GM23338 (cell line): ENCODE measurements at regions not wholly inside any gene's neighbourhood (a gene's known extent, or its start where the extent isn't known, plus 50 kb on each side); places are given as distances from the start of the nearest gene placed in this dataset.

ENCODE experiments used
- ATAC-seq: fragments of 200-7000 bp; cut with Tn5 transposase; 3 replicates; pipeline ENCODE4 v1.9.1; 2020
- DNase-seq: peaks from one replicate; pipeline ENCODE4 v3.0.0-alpha.2; 2015; ENCODE audit warnings: low spot score
- H2AFZ ChIP-seq: fragments of 200-600 bp; sonication (generic); 2 replicates; pipeline ENCODE4 v1.8.0; 2016; ENCODE audit warnings: antibody characterized with exemption, mild to moderate bottlenecking, moderate library complexity
- H3F3A ChIP-seq: fragments of 200-600 bp; sonication (generic); replicated peaks from 2 replicates; pipeline ENCODE4 v1.8.0; 2017; ENCODE audit warnings: antibody characterized with exemption, mixed run types, low read depth
- H3K27ac ChIP-seq: fragments of 200-600 bp; sonication (generic); 2 replicates; pipeline ENCODE4 v1.6.1; 2016; ENCODE audit warnings: low read depth
- H3K27me3 ChIP-seq: fragments of 200-600 bp; sonication (generic); 2 replicates; pipeline ENCODE4 v1.8.0; 2016; ENCODE audit warnings: mild to moderate bottlenecking, mixed run types, moderate library complexity; ENCODE audit not compliant: insufficient read depth
- H3K36me3 ChIP-seq: fragments of 200-600 bp; sonication (generic); 2 replicates; pipeline ENCODE4 v1.8.0; 2016; ENCODE audit warnings: mild to moderate bottlenecking; ENCODE audit not compliant: insufficient read depth
- H3K4me1 ChIP-seq: fragments of 200-600 bp; sonication (generic); 2 replicates; pipeline ENCODE4 v1.8.0; 2016; ENCODE audit warnings: mild to moderate bottlenecking, moderate library complexity; ENCODE audit not compliant: insufficient read depth
- H3K4me2 ChIP-seq: fragments of 200-600 bp; sonication (generic); 2 replicates; pipeline ENCODE4 v1.7.1; 2017; ENCODE audit warnings: mixed run types
- H3K4me3 ChIP-seq: fragments of 200-600 bp; sonication (generic); 2 replicates; pipeline ENCODE4 v1.6.1; 2016; ENCODE audit warnings: mixed run types
- H3K79me2 ChIP-seq: fragments of 200-600 bp; sonication (generic); replicated peaks from 2 replicates; pipeline ENCODE4 v1.8.0; 2017; ENCODE audit warnings: mild to moderate bottlenecking; ENCODE audit not compliant: insufficient read depth
- H3K9me2 ChIP-seq: fragments of 200-600 bp; sonication (generic); 2 replicates; pipeline ENCODE4 v1.8.0; 2017; ENCODE audit not compliant: insufficient read depth
- H4K20me1 ChIP-seq: fragments of 200-600 bp; sonication (generic); replicated peaks from 2 replicates; pipeline ENCODE4 v1.8.0; 2017; ENCODE audit warnings: mild to moderate bottlenecking; ENCODE audit not compliant: insufficient read depth
- H3K27ac Mint-ChIP-seq: 2 replicates; pipeline ENCODE4 v1.8.0; 2020; ENCODE audit warnings: inconsistent platforms, mild to moderate bottlenecking, moderate library complexity, mixed read lengths
- H3K27me3 Mint-ChIP-seq: 3 replicates; pipeline ENCODE4 v1.8.0; 2022; ENCODE audit warnings: low read depth, mild to moderate bottlenecking, moderate library complexity, mixed read lengths, inconsistent platforms; ENCODE audit not compliant: insufficient read depth, poor library complexity
- H3K36me3 Mint-ChIP-seq: 3 replicates; pipeline ENCODE4 v1.8.0; 2021; ENCODE audit warnings: low read depth, mild to moderate bottlenecking, inconsistent platforms, moderate library complexity, mixed read lengths
- H3K4me1 Mint-ChIP-seq: 3 replicates; pipeline ENCODE4 v1.8.0; 2020; ENCODE audit warnings: mild to moderate bottlenecking, inconsistent platforms, mixed read lengths
- H3K4me3 Mint-ChIP-seq: 3 replicates; pipeline ENCODE4 v1.8.0; 2021; ENCODE audit warnings: moderate library complexity, mild to moderate bottlenecking, inconsistent platforms, mixed read lengths
- H3K9me3 Mint-ChIP-seq: 3 replicates; pipeline ENCODE4 v1.8.0; 2020; ENCODE audit warnings: moderate library complexity, mild to moderate bottlenecking, inconsistent platforms, mixed read lengths
- CREB1 ChIP-seq: fragments of 250-450 bp; sonication (Bioruptor Pico); IDR thresholded peaks from 2 replicates; pipeline ENCODE4 v1.5.0; 2020; ENCODE audit warnings: low read depth, mild to moderate bottlenecking, moderate library complexity
- ETS1 ChIP-seq: IDR thresholded peaks from 2 replicates; pipeline ENCODE4 v1.6.1; 2016; ENCODE audit warnings: antibody characterized with exemption
- EZH2 ChIP-seq: fragments of 200-600 bp; sonication (generic); IDR thresholded peaks from one replicate; pipeline ENCODE4 v1.8.0; 2017; ENCODE audit warnings: antibody characterized with exemption, mild to moderate bottlenecking, low read depth; ENCODE audit not compliant: unreplicated experiment
- EZH2phosphoT487 ChIP-seq: fragments of 200-600 bp; sonication (generic); IDR thresholded peaks from one replicate; pipeline ENCODE4 v1.8.1; 2018; ENCODE audit warnings: antibody characterized with exemption; ENCODE audit not compliant: unreplicated experiment
- JUNB ChIP-seq: IDR thresholded peaks from one replicate; pipeline ENCODE4 v1.6.1; 2016; ENCODE audit warnings: antibody characterized with exemption; ENCODE audit not compliant: unreplicated experiment
- NANOG ChIP-seq: IDR thresholded peaks from 2 replicates; pipeline ENCODE4 v1.6.1; 2016; ENCODE audit warnings: antibody characterized with exemption, borderline replicate concordance
- POLR2AphosphoS5 ChIP-seq: IDR thresholded peaks from 2 replicates; pipeline ENCODE4 v1.6.1; 2016; ENCODE audit warnings: antibody characterized with exemption, low read depth
- REST ChIP-seq: IDR thresholded peaks from one replicate; pipeline ENCODE4 v1.6.1; 2018; ENCODE audit warnings: antibody characterized with exemption; ENCODE audit not compliant: unreplicated experiment
- STAT1 ChIP-seq: IDR thresholded peaks from one replicate; pipeline ENCODE4 v1.6.1; 2016; ENCODE audit warnings: antibody characterized with exemption; ENCODE audit not compliant: unreplicated experiment
- ZNF114 ChIP-seq: fragments of 250-450 bp; sonication (Bioruptor Pico); IDR thresholded peaks from 2 replicates; pipeline ENCODE4 v1.5.0; 2020; ENCODE audit warnings: mild to moderate bottlenecking, moderate library complexity
- ZNF331 ChIP-seq: fragments of 250-450 bp; sonication (Bioruptor Pico); IDR thresholded peaks from 2 replicates; pipeline ENCODE4 v1.5.0; 2020; ENCODE audit warnings: low read depth, mild to moderate bottlenecking, moderate library complexity
- ZNF462 ChIP-seq: fragments of 250-450 bp; sonication (Bioruptor Pico); IDR thresholded peaks from 2 replicates; pipeline ENCODE4 v1.5.0; 2020; ENCODE audit warnings: mild to moderate bottlenecking, moderate library complexity
- TF ChIP-seq, protein P1 (sequence below), 2 experiments: fragments of 200-600 bp in 1 of 2; sonication (generic) in 1 of 2; conservative IDR thresholded peaks; 2 replicates each; pipeline versions ENCODE4 v1.5.1 to v1.6.1; 2016 to 2017; ENCODE audit warnings: antibody characterized with exemption in 2 of 2, low read depth in 2 of 2, mild to moderate bottlenecking in 2 of 2, moderate library complexity in 1 of 2

GRCh38 chr2:136222862-136223261 is 104.9 kb upstream of the CXCR4 start:
- no peak for DNase-seq
- Histone ChIP-seq H3K27ac (no peak overlapping the region), H3K4me3 (no peak overlapping the region), H3K27me3 (no peaks in the 10 kb centered on the region), H3K4me2 (no peak overlapping the region), H3K36me3 (no peaks in the 10 kb centered on the region), H3K4me1 (peaks cover 8% of the 10 kb centered on the region; the same call in 1 of the 2 replicates), H3K9me2 (no peaks in the 10 kb centered on the region), H3F3A (no peaks in the 10 kb centered on the region), H4K20me1 (no peaks in the 10 kb centered on the region), H2AFZ (no peak overlapping the region), H3K79me2 (no peaks in the 10 kb centered on the region)
- Mint-ChIP-seq H3K4me1 (peaks cover 9% of the 10 kb centered on the region; the same call in 2 of the 3 replicates), H3K27ac (no peak overlapping the region), H3K27me3 (no peaks in the 10 kb centered on the region), H3K4me3 (no peak overlapping the region), H3K36me3 (no peaks in the 10 kb centered on the region), H3K9me3 (no peaks in the 10 kb centered on the region)
- no peak for TF ChIP-seq ZNF114
- no peak for TF ChIP-seq REST
- TF ChIP-seq STAT1, result no peak
- no peak for TF ChIP-seq EZH2
- TF ChIP-seq EZH2phosphoT487, result no peak
- TF ChIP-seq, protein P1, sequence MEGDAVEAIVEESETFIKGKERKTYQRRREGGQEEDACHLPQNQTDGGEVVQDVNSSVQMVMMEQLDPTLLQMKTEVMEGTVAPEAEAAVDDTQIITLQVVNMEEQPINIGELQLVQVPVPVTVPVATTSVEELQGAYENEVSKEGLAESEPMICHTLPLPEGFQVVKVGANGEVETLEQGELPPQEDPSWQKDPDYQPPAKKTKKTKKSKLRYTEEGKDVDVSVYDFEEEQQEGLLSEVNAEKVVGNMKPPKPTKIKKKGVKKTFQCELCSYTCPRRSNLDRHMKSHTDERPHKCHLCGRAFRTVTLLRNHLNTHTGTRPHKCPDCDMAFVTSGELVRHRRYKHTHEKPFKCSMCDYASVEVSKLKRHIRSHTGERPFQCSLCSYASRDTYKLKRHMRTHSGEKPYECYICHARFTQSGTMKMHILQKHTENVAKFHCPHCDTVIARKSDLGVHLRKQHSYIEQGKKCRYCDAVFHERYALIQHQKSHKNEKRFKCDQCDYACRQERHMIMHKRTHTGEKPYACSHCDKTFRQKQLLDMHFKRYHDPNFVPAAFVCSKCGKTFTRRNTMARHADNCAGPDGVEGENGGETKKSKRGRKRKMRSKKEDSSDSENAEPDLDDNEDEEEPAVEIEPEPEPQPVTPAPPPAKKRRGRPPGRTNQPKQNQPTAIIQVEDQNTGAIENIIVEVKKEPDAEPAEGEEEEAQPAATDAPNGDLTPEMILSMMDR (conservative IDR thresholded peaks at IDR 0.05; ENCODE audit: low read depth in 2 of 2), result no peak
- no peak for TF ChIP-seq ZNF462 (CRISPR knock-in tag)
- TF ChIP-seq POLR2AphosphoS5, result no peak
- TF ChIP-seq JUNB, result no peak
- TF ChIP-seq ZNF331 (CRISPR knock-in tag), result no peak
- TF ChIP-seq NANOG, result no peak
- TF ChIP-seq ETS1, result no peak
- TF ChIP-seq CREB1 (CRISPR knock-in tag), result no peak
- no peak for ATAC-seq
